ENCODE measurements at regions not wholly inside any gene's neighbourhood (a gene's known extent, or its start where the extent isn't known, plus 50 kb on each side); places are given as distances from the start of the nearest gene placed in this dataset.

DNA sequence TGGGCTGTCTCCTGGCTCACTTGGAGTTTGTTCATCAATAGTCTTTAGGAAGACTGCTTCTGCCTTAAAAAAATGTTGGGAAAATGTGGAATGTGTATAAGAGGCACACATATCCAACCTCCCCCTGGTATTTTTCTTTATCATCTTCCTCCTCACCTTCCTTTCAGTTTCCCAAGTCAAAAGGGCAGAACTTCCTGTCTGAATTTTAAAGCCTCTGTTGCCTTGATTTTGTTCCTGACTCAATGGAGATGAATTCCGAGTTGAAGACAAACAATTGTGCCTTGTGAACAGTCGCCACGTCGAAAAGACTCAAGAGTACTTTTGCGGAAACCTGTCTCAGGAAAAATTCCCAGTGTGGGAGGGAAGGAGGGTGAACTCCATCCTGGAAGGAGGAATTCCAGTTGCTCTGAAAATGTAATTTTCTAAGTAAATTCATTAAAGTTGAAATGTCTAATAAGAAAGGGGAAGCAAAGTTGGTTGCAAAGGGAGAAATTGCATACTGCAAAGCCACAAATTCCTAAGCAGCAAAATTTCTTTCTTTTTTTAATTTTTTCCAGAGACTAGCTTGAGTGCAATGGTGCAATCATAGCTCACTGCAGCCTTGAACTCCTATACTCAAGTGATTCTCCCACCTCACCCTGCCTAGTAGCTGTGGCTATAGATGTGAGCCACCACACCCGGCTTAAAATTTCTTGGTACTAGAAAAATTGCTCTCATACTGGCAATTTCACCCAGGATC is 50.2 kb upstream of the ELK3 start:
- no peak for TF ChIP-seq CTCF (IDR thresholded peaks at IDR 0.05; ENCODE audit: insufficient read depth, low read length, poor library complexity, severe bottlenecking)
- Histone ChIP-seq H3K27me3 (ENCODE audit: control insufficient read depth, insufficient read depth, low read length) (no peaks in the 10 kb centered on the region), H3K36me3 (ENCODE audit: control insufficient read depth, insufficient read depth, low read length) (no peaks in the 10 kb centered on the region), H3K4me3 (ENCODE audit: low read depth, low read length) (no peak overlapping the region)
- DNase-seq (ENCODE audit: low read depth) = no peak
